Stimulated activated CD4-positive, alpha-beta T cell treated with anti-CD3 and anti-CD28 coated beads, Interleukin-1b, Interleukin-23, amount 100 ng/mL, for 4 hours (primary cell): ENCODE measurements at regions not wholly inside any gene's neighbourhood (a gene's known extent, or its start where the extent isn't known, plus 50 kb on each side); places are given as distances from the start of the nearest gene placed in this dataset.

ENCODE experiments used
- DNase-seq, 2 donors: peaks; one replicate each; pipeline ENCODE4 v3.0.0-alpha.2; 2020; ENCODE audit warnings: low read depth in 2 of 2

DNA sequence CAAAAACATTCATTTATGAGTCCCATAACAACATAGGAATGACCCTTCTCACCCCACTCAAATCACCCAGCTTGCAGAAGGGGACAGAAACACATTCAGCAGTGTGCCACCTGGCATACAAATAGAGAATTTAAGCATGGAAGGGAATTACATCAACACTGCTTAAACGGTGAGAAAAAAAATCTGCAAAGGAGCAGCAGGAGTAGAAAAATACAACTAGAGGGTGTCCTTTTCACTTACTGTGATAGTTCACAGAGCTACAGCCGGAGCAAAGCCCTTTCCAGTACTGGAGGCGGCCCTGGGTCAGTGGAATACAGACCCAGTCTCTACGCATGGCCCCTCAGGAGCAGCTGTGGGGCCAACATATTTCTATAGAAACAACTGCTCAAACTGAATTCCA is 764.3 kb upstream of the ARGLU1 start:
- DNase-seq = no peak

DNA sequence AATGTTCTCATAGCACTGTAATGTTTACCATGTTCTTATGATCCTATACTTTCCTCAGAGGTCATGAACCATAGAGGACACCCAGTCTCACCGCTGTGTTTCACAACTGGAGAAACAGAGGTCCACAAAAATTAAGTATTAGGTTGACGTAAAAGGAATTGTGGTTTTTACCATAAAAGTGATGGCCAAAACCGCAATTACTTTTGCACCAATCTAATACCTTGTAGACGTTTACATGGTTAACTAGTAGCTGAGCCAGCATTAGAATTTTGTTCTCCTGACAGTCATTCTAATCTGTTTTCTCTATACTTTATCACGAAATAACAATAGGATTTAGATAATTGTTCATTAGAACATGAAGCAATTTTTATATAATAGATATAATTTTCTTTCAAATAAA is 763.4 kb upstream of the ARGLU1 start:
- no peak for DNase-seq

DNA sequence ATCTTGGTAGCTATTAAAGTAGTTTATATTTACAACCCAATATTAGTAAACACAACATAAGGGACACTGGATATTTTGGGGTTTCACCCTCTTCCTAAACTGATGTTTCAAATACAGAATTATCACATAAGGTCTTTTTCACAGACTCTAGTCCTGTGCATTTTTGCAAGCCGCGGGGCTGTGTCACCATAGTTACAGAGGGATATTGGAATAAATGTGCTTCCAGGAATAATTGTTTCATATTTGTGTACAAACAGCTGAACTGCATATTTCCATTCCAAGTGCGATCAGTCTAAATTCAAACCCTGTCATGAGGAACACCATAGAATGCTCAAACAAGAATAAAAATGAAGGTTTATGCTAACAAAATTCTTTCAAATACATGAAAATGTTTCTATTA is 762.5 kb upstream of the ARGLU1 start:
- DNase-seq = no peak

DNA sequence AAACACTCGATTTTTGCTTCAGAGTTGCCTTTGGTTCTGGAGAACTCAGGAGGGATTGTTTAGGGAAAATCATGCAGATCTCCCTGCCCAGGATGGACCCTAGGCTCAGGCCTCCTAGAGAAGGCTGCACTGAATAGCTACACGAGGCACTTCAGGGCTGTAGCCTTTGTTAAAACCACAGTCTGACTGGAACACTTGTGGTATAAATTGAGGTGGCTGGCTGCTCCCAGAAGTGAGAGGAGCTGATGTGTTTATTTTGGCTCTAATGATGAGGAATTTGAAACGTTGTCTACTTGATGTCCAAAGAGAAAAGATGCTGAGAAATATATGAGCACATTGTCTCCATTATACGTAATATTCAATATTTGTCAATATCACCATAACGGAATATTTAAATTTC is 762.1 kb upstream of the ARGLU1 start:
- DNase-seq = no peak

DNA sequence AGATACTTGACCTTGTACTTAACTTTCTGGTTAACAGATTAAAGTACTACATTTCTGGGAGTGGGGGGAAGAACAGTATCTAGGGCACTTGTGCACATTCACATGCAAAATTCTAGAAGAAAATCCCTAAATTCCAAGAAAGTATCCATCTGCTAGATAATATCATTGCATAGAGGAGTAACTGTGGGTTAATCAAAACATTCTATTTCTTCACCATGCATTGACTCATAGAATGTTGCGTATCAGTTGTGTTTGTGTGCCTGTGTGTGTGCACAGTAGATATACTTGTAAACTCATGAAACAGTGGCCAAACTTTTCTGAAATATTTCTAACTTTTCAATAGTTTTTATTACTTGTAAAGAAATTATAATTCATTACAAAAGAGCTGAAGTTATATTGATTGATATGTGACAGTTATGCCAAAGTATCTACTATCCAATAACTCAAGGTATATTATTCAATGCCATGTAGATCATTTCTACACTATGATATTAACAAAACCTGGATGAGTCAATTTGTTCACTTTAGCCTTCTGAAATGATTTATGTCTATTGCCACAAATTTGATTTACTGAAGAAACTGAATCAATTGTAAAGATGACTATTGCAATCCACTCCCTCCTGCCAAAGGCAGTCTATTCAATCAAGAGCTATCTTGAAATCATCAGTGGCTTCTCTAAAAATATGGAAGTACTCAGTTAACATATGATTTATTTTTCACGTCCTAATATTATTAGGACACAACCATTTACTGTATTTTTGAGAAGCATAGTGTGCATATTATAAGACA is 756.7 kb upstream of the ARGLU1 start:
- no peak for DNase-seq

DNA sequence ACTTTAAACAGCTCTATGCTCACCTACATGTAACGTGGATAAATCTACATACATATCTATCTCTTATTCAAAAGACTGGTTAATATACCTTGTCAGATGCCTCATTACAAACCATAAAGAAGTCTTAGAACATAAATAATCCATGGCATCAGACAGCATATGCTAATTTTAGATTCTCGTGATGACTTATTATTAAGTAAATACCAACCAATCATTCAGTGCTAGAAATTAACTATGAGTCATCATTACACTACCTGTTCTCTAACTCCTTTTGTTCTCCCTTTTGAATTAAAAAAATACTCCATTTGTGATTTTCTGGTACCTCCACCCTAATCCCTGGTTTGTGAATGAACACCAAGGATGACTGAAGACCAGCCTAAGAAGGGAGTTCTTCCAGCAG is 754.3 kb upstream of the ARGLU1 start:
- no peak for DNase-seq

DNA sequence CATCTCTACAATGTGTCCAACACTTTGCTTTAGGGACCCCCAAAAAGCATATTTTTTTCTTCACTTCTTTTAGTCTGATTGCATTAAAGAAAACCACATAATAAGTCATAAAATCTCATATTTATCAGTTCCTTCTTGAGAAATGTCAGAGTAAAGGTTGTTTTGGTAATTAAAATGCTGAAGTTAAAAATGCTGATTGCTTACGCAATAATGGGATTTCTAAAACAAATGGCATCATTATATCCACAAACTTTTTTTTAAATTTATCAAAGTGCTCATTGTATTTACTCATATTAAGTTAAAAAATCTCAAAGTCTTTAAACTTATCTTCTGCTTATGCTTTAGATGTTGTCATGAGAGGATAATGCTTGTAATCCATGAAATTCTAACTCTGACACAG is 737.2 kb upstream of the ARGLU1 start:
- DNase-seq = no peak

DNA sequence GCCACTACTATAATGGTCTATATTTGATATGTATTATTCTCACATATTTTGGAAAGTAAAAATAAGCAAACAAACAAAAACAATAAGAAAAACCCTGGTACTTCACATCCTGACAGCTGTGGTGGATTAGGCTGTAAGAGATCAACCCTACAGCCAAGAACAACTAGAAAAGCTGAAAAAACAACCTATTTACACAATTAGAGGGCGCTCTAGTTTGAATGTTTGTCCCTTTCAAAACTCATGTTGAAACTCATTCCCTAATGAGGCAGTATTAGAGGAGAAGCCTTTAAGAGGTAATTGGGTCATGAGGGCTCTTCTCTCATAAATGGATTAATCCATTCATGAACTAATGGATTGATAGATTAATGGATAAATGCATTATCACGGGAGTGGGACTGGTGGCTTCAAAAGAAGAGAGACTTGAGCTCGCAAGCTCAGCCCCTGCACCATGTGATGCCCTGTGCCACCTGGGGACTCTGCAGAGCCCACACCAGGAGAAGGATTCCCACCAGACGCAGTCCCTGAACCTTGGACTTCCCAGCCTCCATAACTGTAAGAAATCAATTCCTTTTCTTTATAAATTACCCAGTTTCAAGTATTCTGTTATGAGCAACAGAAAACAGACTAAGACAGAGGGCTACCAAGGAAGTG is 733.9 kb upstream of the ARGLU1 start:
- no peak for DNase-seq

DNA sequence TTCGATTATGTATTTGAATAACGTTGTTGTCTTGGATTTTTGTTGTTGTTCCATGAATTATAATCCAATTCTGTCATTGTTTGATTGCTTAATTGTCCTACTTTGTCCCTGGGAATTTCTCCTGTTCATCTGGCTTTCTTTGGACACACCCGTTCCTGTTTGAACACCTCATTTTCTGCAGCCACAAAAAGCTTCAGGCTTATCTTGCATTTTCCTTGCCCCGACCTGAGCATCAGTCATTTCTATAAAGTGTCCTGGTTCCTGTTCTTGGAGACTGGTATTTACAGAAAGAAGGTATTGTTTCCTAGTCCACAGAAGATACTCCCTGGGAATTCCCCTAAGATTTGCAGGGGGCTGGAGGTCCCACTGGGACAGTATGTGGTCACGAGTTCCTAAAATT is 731.8 kb upstream of the ARGLU1 start:
- DNase-seq = no peak

DNA sequence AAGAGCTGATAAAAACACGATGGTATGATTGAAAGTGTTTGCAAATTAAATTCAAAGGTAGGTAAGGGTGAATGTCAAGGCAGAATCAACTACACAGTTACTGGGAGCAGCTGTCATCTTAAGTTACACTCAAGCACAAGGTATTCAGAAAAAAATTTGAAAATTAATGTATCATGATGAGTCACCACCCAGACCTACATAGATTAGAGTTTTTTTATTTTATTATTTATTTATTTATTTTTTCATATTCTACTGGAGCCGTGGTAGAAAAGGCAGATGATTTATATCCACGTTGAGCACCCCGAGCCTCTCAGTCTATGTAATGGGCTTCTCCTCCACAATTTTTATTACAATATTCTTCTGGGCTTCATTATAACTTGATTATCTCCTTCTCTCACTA is 728.9 kb upstream of the ARGLU1 start:
- DNase-seq = no peak

DNA sequence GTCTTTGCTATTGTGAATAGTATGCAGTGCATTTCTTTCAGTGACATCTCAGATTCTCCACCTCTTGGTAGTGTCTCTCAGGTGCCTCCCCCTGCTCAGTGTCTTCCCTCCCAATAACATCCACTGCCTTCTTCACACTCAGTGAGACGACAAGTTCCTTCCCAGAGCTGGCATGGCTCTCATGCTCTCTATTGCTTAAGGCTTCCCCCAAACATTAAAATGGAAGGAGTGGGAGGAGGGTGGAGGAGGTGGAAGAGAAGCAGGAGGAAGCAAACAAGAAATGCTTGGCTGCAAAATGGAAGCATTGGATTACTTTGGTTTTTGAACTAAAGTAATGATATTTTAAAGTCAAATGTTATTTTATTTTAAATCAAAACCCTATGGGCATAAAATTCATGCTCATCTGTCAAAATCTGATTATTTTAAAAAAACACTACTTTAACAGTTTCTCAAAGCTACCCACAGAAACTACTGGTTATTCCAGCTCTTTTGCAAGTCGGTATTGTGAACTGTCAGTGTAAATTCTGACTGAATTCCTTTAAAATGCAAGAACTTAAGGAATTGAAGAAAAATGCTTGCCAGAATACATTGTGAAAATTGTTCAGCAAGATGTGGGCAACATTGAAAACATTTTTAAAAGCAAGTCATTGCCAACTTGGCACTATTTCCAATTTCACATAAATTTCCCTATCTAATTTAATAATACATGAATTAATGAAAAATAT is 727.6 kb upstream of the ARGLU1 start:
- DNase-seq = no peak

DNA sequence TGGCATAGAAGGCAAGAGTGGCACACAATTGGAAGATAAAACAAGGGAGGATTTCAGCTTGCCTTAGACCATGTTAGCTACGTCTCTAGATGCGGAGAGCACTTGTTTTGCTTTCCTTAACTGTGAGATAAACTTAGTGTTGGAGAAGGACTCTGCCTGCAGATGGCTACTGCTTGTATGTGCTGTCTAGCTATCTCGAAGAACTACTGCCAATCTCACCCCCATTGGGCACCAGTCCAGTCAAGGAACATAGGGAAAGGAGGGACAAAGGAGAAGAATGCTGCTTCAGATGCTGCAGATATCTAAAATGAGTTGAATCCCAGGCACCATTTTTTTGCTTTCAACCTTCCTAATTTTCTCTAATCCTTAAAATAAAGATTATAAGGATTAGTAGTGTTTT is 726.0 kb upstream of the ARGLU1 start:
- no peak for DNase-seq

DNA sequence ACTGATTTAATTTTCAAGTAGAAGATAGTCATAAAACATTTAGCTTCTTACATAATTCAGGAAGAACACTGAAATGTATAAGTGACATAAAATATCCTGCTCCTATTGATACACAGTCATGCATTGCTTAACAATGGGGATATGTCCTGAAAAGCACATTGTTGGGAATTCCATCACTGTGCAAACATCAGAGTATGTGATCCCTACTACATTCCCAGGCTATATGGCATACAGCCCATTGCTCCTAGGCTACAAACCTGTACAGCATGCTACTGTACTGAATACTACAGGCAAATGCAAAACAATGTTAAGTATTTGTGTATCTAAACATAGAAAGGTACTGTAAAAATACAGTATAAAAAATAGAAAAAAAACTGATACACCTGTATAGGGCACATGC is 723.9 kb upstream of the ARGLU1 start:
- DNase-seq = no peak

DNA sequence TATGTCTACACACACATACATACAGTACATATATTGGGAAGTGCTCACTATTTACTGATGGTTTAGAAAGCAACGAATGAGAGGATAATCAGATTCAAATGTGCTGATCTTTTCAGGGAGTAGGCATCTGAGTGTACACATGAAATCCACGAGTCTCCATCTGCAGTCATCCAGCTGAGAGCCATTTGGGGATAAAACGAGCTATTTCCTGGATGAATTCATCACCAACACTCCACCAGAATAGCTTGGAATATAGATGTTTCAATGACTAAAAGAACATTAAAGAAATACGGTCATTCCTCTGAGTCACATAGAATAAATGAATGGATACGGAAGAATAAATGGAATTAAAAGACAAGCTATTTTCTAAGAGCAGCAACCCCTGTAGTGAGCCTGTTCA is 721.6 kb upstream of the ARGLU1 start:
- no peak for DNase-seq

DNA sequence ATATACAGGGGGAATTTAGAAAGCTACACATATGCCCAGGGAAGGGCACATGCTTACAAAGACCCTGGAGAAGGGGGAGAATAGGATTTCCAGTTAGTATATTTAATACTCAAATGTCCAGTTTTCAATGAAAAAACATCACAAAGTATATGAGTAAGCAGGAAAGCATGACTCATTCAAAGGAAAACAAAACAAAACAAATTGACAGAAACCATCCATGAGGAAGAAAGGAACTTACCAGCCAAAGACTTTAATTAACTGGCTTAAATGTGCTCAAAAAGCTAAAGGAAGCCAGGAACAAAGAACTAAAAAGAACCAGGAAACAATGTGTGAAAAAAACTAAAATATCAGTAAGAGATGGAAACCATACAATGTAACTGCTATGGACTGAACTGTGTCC is 716.2 kb upstream of the ARGLU1 start:
- no peak for DNase-seq

DNA sequence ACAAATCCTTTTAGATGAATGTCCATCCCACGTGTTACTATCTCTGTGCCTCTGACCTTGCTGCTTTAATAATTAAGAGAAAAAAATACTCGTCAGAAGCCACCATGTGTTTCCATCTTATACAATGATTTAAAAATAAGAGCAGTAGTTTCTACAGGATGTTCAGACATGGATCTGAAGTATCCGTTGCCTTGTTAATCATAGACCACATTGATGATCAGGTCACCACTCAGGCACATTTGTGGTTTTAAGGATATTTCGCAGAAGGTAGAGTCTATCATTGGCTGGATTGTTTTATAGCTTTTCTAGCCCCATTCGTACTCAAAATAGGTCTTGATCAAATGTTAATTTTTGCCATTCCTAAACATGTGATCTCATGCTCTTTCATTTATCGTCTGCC is 710.0 kb upstream of the ARGLU1 start:
- no peak for DNase-seq

DNA sequence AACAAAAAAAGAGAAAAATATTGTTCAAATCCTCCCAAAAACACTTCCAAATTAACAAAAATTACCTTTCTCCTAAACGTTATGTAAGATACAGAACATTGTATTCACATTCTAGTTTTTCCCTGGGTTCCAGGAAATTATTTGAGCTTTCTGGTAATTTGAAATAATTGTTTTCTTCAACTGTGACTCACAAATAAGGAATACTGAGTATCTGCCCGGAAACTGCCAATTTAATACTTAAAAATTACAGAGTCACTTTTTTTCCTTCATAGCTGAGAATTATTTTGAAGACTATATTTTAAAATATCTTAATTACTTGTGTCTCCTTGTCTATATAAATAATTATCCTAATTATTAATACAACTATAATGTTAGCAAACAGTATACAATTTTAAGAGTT is 709.0 kb upstream of the ARGLU1 start:
- DNase-seq = no peak

DNA sequence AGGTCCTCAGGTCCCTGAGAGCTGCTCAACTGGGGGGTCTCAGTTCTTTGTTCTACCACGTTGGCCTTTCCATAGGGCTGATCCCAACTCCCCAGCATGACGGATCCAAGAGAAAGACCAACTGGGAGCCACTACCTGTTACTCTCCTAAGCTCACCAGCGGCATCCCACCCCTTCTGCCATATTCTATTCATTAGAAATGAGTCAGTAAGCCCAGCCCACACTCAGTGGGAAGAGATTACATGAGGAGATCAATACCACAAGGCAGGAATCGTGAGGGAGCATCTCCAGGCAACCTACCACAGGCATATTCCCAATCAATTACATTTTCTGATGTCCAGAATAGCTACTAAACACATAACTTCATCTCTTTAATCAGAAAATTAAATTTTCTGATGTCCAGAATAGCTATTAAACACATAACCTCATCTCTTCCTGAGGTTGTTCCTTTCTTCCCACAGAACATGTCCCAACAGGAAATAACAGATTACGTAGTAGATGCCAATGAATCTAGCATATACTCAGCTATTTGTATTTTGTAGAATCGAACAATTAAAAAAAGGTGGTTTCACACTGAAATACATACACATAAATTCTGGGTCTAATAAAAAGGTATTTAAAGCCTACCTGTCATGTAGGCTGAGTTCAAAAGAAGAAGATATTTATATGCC is 708.1 kb upstream of the ARGLU1 start:
- no peak for DNase-seq

DNA sequence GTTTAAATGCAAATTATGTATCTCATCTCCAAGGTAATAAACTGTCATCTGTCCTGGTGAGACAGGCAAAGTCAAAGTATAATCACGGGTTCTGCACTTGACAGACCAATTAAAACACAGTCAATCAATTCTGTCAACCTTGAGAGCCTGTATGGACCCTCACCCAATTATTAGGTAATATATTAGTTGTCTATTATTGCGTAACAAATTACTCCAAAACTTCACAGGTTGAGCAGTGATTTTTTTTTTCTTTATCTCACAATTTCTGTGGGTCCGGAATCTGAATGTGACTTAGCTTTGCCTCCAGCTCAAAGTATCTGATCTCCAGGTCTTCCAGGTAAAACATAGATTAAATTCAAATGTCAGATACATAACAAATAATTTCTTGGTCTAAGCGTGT is 707.4 kb upstream of the ARGLU1 start:
- DNase-seq = no peak

DNA sequence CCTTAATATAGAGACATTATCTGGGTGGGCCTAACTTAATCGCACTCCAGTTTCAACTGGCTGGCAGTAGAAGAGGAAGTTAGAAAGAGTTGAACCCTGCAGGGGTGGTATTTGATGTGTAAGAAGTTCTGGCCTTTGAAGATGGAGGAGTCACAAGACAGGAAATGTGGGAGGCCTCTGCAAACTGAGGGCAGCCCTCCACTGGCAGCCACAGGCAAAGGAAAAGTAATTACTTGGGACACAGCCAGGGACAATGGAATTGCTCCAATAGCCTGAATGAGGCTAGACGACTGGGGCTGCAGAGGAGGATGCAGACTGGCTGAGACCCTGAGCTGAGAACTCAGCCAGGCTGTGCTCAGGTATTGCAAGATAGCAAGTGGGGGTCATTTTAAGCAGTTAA is 703.3 kb upstream of the ARGLU1 start:
- DNase-seq = no peak

DNA sequence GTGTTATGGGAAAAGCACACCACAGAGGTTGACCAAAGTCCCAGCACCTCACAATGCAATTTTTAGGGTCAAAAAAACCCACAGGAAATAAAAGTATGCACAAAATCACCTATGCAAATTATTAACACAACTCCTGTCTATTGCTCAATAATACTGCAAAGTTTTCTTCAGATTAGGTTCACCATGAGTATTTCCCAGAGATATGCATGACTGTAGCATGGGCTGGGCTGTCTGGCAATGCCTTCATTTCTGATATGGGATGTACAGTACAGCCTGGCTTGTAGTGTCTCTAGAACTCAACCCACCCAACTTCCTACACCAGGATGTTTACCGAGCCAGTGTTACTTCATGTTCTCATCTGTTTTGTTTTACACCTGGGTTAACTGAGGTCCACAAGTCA is 698.7 kb upstream of the ARGLU1 start:
- DNase-seq = no peak

DNA sequence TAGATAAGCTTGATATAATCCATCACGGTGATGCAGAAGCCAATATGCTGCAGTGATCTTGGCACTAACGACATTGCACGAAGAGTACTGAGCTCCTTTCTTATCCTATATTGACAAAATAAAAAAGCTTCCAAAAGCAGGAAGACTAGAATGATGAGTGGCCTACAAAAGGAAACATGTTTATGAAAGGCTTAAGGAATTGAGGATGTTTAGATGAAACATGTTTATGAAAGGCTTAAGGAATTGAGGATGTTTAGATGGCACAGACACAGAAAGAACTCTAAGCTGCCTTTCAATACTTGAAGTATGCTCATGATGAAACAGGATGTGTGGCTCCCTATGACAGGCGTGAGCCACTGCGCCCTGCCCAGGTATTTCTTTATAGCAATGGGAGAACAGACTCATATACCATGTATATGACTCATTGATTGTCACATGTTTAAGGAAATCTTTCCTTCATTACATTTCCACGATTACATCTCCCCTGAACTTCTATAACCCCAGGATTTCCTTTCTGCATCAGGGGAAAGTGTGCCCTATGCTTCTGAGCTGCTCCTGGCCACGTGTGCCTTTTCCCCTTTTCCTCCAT is 690.8 kb upstream of the ARGLU1 start:
- no peak for DNase-seq
